Esophagus squamous epithelium (tissue), 5 donors: ENCODE measurements at regions not wholly inside any gene's neighbourhood (a gene's known extent, or its start where the extent isn't known, plus 50 kb on each side); places are given as distances from the start of the nearest gene placed in this dataset.

Experiments
- DNase-seq: peaks from one replicate; lab custom pipeline; 2025; lab: John Stamatoyannopoulos, UW
- H3K27ac ChIP-seq, 4 donors: fragments of 200-600 bp; sonication (generic); one replicate each; pipeline ENCODE4 v1.5.1; 2016 to 2019; ENCODE audit warnings: mild to moderate bottlenecking in 1 of 4
- H3K27me3 ChIP-seq, 4 donors: fragments of 200-600 bp; sonication (generic); 1 replicate in 3 of 4; 2 replicates in 1 of 4; pipeline versions ENCODE4 v1.5.1 to v1.6.0; 2017 to 2021; ENCODE audit warnings: antibody characterized with exemption in 1 of 4
- H3K36me3 ChIP-seq, 3 donors: fragments of 200-600 bp; sonication (generic); one replicate each; pipeline ENCODE4 v1.5.1; 2016 to 2019
- H3K4me1 ChIP-seq, 3 donors: fragments of 200-600 bp; sonication (generic); one replicate each; pipeline ENCODE4 v1.5.1; 2017 to 2019
- H3K4me3 ChIP-seq, 4 donors: fragments of 200-600 bp; sonication (generic); 1 replicate in 3 of 4; 2 replicates in 1 of 4; pipeline ENCODE4 v1.5.1; 2016 to 2019; ENCODE audit warnings: mild to moderate bottlenecking in 2 of 4, moderate library complexity in 1 of 4
- H3K9me3 ChIP-seq, 3 donors: fragments of 200-600 bp; sonication (generic); one replicate each; pipeline ENCODE4 v1.5.1; 2016 to 2019
- CTCF ChIP-seq, 6 experiments: fragments of 450-650 bp in 4 of 6; fragments of 200-600 bp in 2 of 6; sonication (generic) in 2 of 6; IDR thresholded peaks; one replicate each; pipeline ENCODE4 v1.5.1; 2016 to 2019; ENCODE audit warnings: antibody characterized with exemption in 6 of 6, mild to moderate bottlenecking in 4 of 6, moderate library complexity in 4 of 6
- POLR2A ChIP-seq, 4 donors: fragments of 450-650 bp; IDR thresholded peaks; one replicate each; pipeline ENCODE4 v1.6.1; 2017; ENCODE audit warnings: antibody characterized with exemption in 4 of 4, mild to moderate bottlenecking in 4 of 4, moderate library complexity in 3 of 4
- WGBS, 2 donors: methylation state at CpG; one replicate each; pipeline ENCODE4 v1.1.5; 2018; 5-methylcytosine and 5-hydroxymethylcytosine counted together
- intact Hi-C: fragments of 100-400 bp; cut with DNase I; formaldehyde crosslinking; loops from one replicate; pipeline ENCODE4 v1.15.0; 2022
- donor health status: DM: yes; HTN: yes; CAD: no.

- Histone ChIP-seq H3K9me3 (no peaks in the 10 kb centered on the region), H3K27ac (no peak overlapping the region), H3K36me3 (peaks cover 0 to 9% (median 0%) of the 10 kb centered on the region in 3 donors), H3K4me1 (no peaks in the 10 kb centered on the region), H3K4me3 (no peak overlapping the region), H3K27me3 (no peaks in the 10 kb centered on the region)
- TF ChIP-seq POLR2A (IDR thresholded peaks at IDR 0.05) (no peak), CTCF (IDR thresholded peaks at IDR 0.05) (no peak)
- no peak for DNase-seq
- intact Hi-C loops, result no loop called here
- WGBS, 2 donors, result 62 to 88% methylated on average over 3 of the region's 3 CpGs
Observed at GRCh38 chr6:144595266-144595665, 310.1 kb downstream of the UTRN start.

GRCh38 chr6:144597511-144597910 lies 312.4 kb downstream of the UTRN start:
- no peak for DNase-seq
- Histone ChIP-seq H3K4me3 (no peak overlapping the region), H3K27ac (no peak overlapping the region), H3K9me3 (peaks cover 0 to 6% (median 0%) of the 10 kb centered on the region in 3 donors), H3K27me3 (no peaks in the 10 kb centered on the region), H3K4me1 (no peaks in the 10 kb centered on the region), H3K36me3 (peaks cover 0 to 15% (median 0%) of the 10 kb centered on the region in 3 donors)
- TF ChIP-seq CTCF (IDR thresholded peaks at IDR 0.05) (no peak), POLR2A (IDR thresholded peaks at IDR 0.05) (no peak)
- intact Hi-C loops, result no loop called here

- no peak overlapping the region for H3K27ac ChIP-seq
- 80 to 94% methylated on average over 1 of the region's 1 CpG for WGBS, 2 donors
- H3K36me3 ChIP-seq, result peaks cover 0 to 6% (median 0%) of the 10 kb centered on the region in 3 donors
- H3K9me3 ChIP-seq, result peaks cover 0 to 6% (median 0%) of the 10 kb centered on the region in 3 donors
- intact Hi-C loops, result no loop called here
- TF ChIP-seq POLR2A (IDR thresholded peaks at IDR 0.05) (no peak), CTCF (IDR thresholded peaks at IDR 0.05) (no peak)
- H3K27me3 ChIP-seq, result no peaks in the 10 kb centered on the region
- H3K4me3 ChIP-seq, result no peak overlapping the region
- H3K4me1 ChIP-seq, result no peaks in the 10 kb centered on the region
- no peak for DNase-seq
Observed at GRCh38 chr6:144599615-144600014, 314.5 kb downstream of the UTRN start.

- no peak overlapping the region for H3K4me3 ChIP-seq
- H3K4me1 ChIP-seq, result no peaks in the 10 kb centered on the region
- H3K27me3 ChIP-seq, result no peaks in the 10 kb centered on the region
- peaks cover 0 to 6% (median 0%) of the 10 kb centered on the region in 3 donors for H3K36me3 ChIP-seq
- DNase-seq, result no peak
- intact Hi-C loops, result no loop called here
- TF ChIP-seq CTCF (IDR thresholded peaks at IDR 0.05), result no peak
- TF ChIP-seq POLR2A (IDR thresholded peaks at IDR 0.05), result no peak
- no peak overlapping the region for H3K27ac ChIP-seq
- H3K9me3 ChIP-seq, result peaks cover 0 to 6% (median 0%) of the 10 kb centered on the region in 3 donors
- WGBS, 2 donors, result 88 to 96% methylated on average over 2 of the region's 2 CpGs
Observed at GRCh38 chr6:144601221-144601620, 316.1 kb downstream of the UTRN start.

GRCh38 chr6:144602523-144603180 lies 317.5 kb downstream of the UTRN start:
- no peak overlapping the region for H3K4me3 ChIP-seq
- no peak overlapping the region for H3K27ac ChIP-seq
- DNase-seq, result no peak
- TF ChIP-seq POLR2A (IDR thresholded peaks at IDR 0.05), result no peak
- no peak for TF ChIP-seq CTCF (IDR thresholded peaks at IDR 0.05)
- peaks cover 0 to 6% (median 0%) of the 10 kb centered on the region in 3 donors for H3K9me3 ChIP-seq
- H3K36me3 ChIP-seq, result peaks cover 0 to 6% (median 0%) of the 10 kb centered on the region in 3 donors
- intact Hi-C loops, result no loop called here
- H3K4me1 ChIP-seq, result no peaks in the 10 kb centered on the region
- H3K27me3 ChIP-seq, result no peaks in the 10 kb centered on the region
- WGBS, 2 donors, result 75 to 83% methylated on average over 3 of the region's 3 CpGs
